ENCODE measurements at regions not wholly inside any gene's neighbourhood (a gene's known extent, or its start where the extent isn't known, plus 50 kb on each side); places are given as distances from the start of the nearest gene placed in this dataset.

DNA sequence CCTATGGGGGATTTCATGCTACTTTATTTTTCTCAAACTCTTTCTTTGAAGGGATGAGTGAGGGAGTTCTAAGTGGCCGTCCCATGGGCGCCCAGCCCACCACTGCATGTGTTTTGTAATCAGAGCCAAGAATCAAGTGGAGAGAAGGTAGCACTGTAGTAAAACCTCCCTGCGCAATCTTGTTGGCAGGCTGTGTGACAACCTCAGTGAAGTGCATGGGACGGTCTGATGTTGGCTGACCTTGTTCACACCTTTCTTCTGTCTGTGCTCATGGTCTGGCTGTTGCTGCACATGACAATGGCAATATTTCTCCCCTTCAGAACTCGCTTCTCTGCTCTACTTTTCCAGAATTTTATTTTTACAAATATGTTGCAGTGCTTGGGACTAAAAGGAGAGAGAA, 71.2 kb upstream of the SHISA3 start (continued):
- TF ChIP-seq, protein P1, sequence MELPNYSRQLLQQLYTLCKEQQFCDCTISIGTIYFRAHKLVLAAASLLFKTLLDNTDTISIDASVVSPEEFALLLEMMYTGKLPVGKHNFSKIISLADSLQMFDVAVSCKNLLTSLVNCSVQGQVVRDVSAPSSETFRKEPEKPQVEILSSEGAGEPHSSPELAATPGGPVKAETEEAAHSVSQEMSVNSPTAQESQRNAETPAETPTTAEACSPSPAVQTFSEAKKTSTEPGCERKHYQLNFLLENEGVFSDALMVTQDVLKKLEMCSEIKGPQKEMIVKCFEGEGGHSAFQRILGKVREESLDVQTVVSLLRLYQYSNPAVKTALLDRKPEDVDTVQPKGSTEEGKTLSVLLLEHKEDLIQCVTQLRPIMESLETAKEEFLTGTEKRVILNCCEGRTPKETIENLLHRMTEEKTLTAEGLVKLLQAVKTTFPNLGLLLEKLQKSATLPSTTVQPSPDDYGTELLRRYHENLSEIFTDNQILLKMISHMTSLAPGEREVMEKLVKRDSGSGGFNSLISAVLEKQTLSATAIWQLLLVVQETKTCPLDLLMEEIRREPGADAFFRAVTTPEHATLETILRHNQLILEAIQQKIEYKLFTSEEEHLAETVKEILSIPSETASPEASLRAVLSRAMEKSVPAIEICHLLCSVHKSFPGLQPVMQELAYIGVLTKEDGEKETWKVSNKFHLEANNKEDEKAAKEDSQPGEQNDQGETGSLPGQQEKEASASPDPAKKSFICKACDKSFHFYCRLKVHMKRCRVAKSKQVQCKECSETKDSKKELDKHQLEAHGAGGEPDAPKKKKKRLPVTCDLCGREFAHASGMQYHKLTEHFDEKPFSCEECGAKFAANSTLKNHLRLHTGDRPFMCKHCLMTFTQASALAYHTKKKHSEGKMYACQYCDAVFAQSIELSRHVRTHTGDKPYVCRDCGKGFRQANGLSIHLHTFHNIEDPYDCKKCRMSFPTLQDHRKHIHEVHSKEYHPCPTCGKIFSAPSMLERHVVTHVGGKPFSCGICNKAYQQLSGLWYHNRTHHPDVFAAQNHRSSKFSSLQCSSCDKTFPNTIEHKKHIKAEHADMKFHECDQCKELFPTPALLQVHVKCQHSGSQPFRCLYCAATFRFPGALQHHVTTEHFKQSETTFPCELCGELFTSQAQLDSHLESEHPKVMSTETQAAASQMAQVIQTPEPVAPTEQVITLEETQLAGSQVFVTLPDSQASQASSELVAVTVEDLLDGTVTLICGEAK (IDR thresholded peaks at IDR 0.05; ENCODE audit: borderline replicate concordance), result no peak
- TF ChIP-seq BMI1 (IDR thresholded peaks at IDR 0.05; ENCODE audit: borderline replicate concordance), result no peak
- TF ChIP-seq CREM (IDR thresholded peaks at IDR 0.05; ENCODE audit: low read depth), result no peak
- no peak for TF ChIP-seq TCF3 (IDR thresholded peaks at IDR 0.05; ENCODE audit: borderline replicate concordance, insufficient read depth, low read depth, low read length)

DNA sequence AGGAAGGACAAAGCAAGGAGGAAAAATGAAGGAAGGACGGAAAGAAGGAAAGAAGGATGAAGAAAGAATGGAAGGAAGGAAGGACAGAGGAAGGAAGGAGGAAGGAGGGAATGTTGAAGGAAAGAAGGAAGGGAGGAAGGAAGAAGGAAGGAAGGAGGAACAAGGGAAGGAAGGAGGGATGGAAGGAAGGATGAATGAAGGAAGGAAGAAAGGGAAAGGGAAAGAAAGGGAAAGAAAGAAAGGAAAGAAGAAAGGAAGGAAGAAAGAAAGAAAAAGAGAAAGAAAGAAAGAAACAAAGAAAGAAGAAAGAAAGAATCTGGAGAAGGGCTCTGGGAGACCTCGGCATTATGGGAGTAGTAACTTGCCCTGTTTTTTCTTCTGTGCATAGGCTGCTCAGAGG, 70.8 kb upstream of the SHISA3 start:
- CTCF ChIA-PET, result no interaction called here
- H3K36me3 ChIP-seq (ENCODE audit: control insufficient read depth in 2 of 2, insufficient read depth in 2 of 2, low read length in 1 of 2), result no peaks in the 10 kb centered on the region
- in situ Hi-C loops (cut with MboI), result no loop called here
- H3K4me3 ChIP-seq, result no peak overlapping the region
- H4K20me1 ChIP-seq (ENCODE audit: control insufficient read depth, insufficient read depth), result no peaks in the 10 kb centered on the region
- H3K9ac ChIP-seq (ENCODE audit: control insufficient read depth, insufficient read depth, low read length), result no peak overlapping the region
- TF ChIP-seq, protein P2, sequence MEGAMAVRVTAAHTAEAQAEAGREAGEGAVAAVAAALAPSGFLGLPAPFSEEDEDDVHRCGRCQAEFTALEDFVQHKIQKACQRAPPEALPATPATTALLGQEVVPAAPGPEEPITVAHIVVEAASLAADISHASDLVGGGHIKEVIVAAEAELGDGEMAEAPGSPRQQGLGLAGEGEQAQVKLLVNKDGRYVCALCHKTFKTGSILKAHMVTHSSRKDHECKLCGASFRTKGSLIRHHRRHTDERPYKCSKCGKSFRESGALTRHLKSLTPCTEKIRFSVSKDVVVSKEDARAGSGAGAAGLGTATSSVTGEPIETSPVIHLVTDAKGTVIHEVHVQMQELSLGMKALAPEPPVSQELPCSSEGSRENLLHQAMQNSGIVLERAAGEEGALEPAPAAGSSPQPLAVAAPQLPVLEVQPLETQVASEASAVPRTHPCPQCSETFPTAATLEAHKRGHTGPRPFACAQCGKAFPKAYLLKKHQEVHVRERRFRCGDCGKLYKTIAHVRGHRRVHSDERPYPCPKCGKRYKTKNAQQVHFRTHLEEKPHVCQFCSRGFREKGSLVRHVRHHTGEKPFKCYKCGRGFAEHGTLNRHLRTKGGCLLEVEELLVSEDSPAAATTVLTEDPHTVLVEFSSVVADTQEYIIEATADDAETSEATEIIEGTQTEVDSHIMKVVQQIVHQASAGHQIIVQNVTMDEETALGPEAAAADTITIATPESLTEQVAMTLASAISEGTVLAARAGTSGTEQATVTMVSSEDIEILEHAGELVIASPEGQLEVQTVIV (IDR thresholded peaks at IDR 0.05; ENCODE audit: borderline replicate concordance, partially characterized antibody), result no peak
- no peak for TF ChIP-seq BRCA1 (IDR thresholded peaks at IDR 0.05; ENCODE audit: low read depth, low read length)
- no peak for TF ChIP-seq TCF3 (IDR thresholded peaks at IDR 0.05; ENCODE audit: borderline replicate concordance, insufficient read depth, low read depth, low read length)
- TF ChIP-seq, protein P3, sequence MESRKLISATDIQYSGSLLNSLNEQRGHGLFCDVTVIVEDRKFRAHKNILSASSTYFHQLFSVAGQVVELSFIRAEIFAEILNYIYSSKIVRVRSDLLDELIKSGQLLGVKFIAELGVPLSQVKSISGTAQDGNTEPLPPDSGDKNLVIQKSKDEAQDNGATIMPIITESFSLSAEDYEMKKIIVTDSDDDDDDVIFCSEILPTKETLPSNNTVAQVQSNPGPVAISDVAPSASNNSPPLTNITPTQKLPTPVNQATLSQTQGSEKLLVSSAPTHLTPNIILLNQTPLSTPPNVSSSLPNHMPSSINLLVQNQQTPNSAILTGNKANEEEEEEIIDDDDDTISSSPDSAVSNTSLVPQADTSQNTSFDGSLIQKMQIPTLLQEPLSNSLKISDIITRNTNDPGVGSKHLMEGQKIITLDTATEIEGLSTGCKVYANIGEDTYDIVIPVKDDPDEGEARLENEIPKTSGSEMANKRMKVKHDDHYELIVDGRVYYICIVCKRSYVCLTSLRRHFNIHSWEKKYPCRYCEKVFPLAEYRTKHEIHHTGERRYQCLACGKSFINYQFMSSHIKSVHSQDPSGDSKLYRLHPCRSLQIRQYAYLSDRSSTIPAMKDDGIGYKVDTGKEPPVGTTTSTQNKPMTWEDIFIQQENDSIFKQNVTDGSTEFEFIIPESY (IDR thresholded peaks at IDR 0.05), result no peak
- TF ChIP-seq SMC3 (IDR thresholded peaks at IDR 0.05; ENCODE audit: borderline replicate concordance, low read length), result no peak
- TF ChIP-seq MEF2B (IDR thresholded peaks at IDR 0.05; ENCODE audit: partially characterized antibody, poor library complexity, severe bottlenecking), result no peak
- no peak for TF ChIP-seq NBN (IDR thresholded peaks at IDR 0.05)
- POLR2A ChIA-PET, result no interaction called here
- DNase-seq (ENCODE audit: low read depth, low spot score) (no peak), FAIRE-seq (no peak), ATAC-seq (no peak)
- H3K9me3 ChIP-seq (replicated peaks; ENCODE audit: control insufficient read depth, insufficient read depth, low read length), result peaks cover 7% of the 10 kb centered on the region; the same call in 2 of the 3 replicates
- RAD21 ChIA-PET (ENCODE audit: unreplicated experiment), result no interaction called here
- H3K27ac ChIP-seq (ENCODE audit: control insufficient read depth, insufficient read depth), result no peak overlapping the region
- BruUV-seq (replicated peaks), result no TSS peak
- no peak overlapping the region for H3K4me2 ChIP-seq (ENCODE audit: control insufficient read depth, insufficient read depth)
- 0 out of 2 replicates have a peak, but pooled peaks cover under 1% of the 10 kb centered on the region for H3K4me1 ChIP-seq (ENCODE audit: control insufficient read depth, insufficient read depth, low read length)
- 95% methylated on average over 2 of the region's 2 CpGs for WGBS (ENCODE audit: insufficient coverage, insufficient replicate concordance, low lambda C conversion rate, missing lambda C conversion rate)
- no peaks in the 10 kb centered on the region for H3K27me3 ChIP-seq (replicated peaks in 1 of 2; ENCODE audit: control insufficient read depth in 2 of 2, insufficient read depth in 2 of 2, low read length in 1 of 2)
- intact Hi-C loops (cut with micrococcal nuclease; ENCODE audit: unreplicated experiment), result no loop called here
- H3K79me2 ChIP-seq (ENCODE audit: control insufficient read depth, insufficient read depth, low read length), result no peaks in the 10 kb centered on the region
- SMC1A ChIA-PET (ENCODE audit: uncharacterized antibody, unreplicated experiment), result no interaction called here
- H2AFZ ChIP-seq (ENCODE audit: control insufficient read depth, low read depth, low read length), result no peak overlapping the region
